ENCODE measurements at regions not wholly inside any gene's neighbourhood (a gene's known extent, or its start where the extent isn't known, plus 50 kb on each side); places are given as distances from the start of the nearest gene placed in this dataset.

GRCh38 chr2:198950803-198951202 is 506.9 kb downstream of the SATB2 start:
- H3K36me3 ChIP-seq (ENCODE audit: control insufficient read depth in 2 of 2, insufficient read depth in 1 of 2, low read length in 2 of 2), result no peaks in the 10 kb centered on the region
- H3K4me3 ChIP-seq (ENCODE audit: low read depth, low read length), result no peak overlapping the region
- no peaks in the 10 kb centered on the region for H3K4me1 ChIP-seq (ENCODE audit: control insufficient read depth, insufficient read depth, low read length)
- no peaks in the 10 kb centered on the region for H3K9me3 ChIP-seq (ENCODE audit: control insufficient read depth, insufficient read depth, low read depth, low read length)
- CTCF ChIA-PET, result no interaction called here
- POLR2A ChIA-PET, result no interaction called here
- no peak overlapping the region for H3K27ac ChIP-seq (ENCODE audit: extremely low read depth, low read depth, low read length)
- TF ChIP-seq ZNF132 (tag by site-specific recombination; IDR thresholded peaks at IDR 0.05; ENCODE audit: borderline replicate concordance), result no peak
- no peak for TF ChIP-seq KLF7 (tag by site-specific recombination; IDR thresholded peaks at IDR 0.05; ENCODE audit: borderline replicate concordance)
- TF ChIP-seq ZNF621 (tag by site-specific recombination; IDR thresholded peaks at IDR 0.05), result no peak
- no peak for TF ChIP-seq ZNF394 (tag by site-specific recombination; IDR thresholded peaks at IDR 0.05; ENCODE audit: borderline replicate concordance)
- TF ChIP-seq ZNF174 (tag by site-specific recombination; IDR thresholded peaks at IDR 0.05), result no peak
- TF ChIP-seq ZNF654 (tag by site-specific recombination; IDR thresholded peaks at IDR 0.05; ENCODE audit: low read depth), result no peak
- no peak for TF ChIP-seq SCRT2 (tag by site-specific recombination; IDR thresholded peaks at IDR 0.05)
- TF ChIP-seq PRDM10 (tag by site-specific recombination; IDR thresholded peaks at IDR 0.05), result no peak
- no peak for TF ChIP-seq ZFP37 (tag by site-specific recombination; IDR thresholded peaks at IDR 0.05)
- TF ChIP-seq ZBTB17 (tag by site-specific recombination; IDR thresholded peaks at IDR 0.05), result no peak
- TF ChIP-seq ZNF211 (tag by site-specific recombination; IDR thresholded peaks at IDR 0.05; ENCODE audit: low read depth), result no peak
- no peak for TF ChIP-seq YY2 (tag by site-specific recombination; IDR thresholded peaks at IDR 0.05)
- TF ChIP-seq ZNF23 (tag by site-specific recombination; IDR thresholded peaks at IDR 0.05; ENCODE audit: borderline replicate concordance), result no peak
- no peak for TF ChIP-seq REPIN1 (tag by site-specific recombination; IDR thresholded peaks at IDR 0.05; ENCODE audit: low read depth)

DNA sequence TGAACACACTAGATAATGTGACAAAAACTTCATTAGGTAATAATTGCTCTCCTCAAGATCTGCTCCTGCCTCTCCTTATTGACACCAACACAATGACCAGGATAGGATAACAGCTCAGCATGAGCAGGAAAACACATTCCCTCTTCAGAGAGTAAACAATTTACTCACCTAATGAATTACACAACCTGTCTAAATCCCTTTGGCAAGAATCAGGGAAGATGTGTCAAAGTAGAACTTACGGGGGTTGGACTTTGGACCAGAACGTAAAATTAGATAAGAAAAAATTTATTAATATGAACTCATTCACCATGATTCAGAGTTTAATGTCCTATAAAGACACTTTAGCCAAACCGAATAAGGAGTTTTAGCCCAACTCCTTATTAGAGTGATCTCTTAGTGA is 512.2 kb downstream of the SATB2 start:
- CTCF ChIA-PET, result no interaction called here
- TF ChIP-seq ZNF423 (tag by site-specific recombination; IDR thresholded peaks at IDR 0.05) (no peak), ZNF571 (tag by site-specific recombination; IDR thresholded peaks at IDR 0.05) (no peak), KLF8 (tag by site-specific recombination; IDR thresholded peaks at IDR 0.05) (no peak), ZNF792 (tag by site-specific recombination; IDR thresholded peaks at IDR 0.05) (no peak), ZNF837 (tag by site-specific recombination; IDR thresholded peaks at IDR 0.05) (no peak), IKZF3 (tag by site-specific recombination; IDR thresholded peaks at IDR 0.05) (no peak), ZFP41 (tag by site-specific recombination; IDR thresholded peaks at IDR 0.05; ENCODE audit: borderline replicate concordance) (no peak), ZNF658 (tag by site-specific recombination; IDR thresholded peaks at IDR 0.05) (no peak)
- TF ChIP-seq, protein P1, sequence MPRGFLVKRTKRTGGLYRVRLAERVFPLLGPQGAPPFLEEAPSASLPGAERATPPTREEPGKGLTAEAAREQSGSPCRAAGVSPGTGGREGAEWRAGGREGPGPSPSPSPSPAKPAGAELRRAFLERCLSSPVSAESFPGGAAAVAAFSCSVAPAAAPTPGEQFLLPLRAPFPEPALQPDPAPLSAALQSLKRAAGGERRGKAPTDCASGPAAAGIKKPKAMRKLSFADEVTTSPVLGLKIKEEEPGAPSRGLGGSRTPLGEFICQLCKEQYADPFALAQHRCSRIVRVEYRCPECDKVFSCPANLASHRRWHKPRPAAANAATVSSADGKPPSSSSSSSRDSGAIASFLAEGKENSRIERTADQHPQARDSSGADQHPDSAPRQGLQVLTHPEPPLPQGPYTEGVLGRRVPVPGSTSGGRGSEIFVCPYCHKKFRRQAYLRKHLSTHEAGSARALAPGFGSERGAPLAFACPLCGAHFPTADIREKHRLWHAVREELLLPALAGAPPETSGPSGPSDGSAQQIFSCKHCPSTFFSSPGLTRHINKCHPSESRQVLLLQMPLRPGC (tag by site-specific recombination; IDR thresholded peaks at IDR 0.05), result no peak
- TF ChIP-seq, protein P2, sequence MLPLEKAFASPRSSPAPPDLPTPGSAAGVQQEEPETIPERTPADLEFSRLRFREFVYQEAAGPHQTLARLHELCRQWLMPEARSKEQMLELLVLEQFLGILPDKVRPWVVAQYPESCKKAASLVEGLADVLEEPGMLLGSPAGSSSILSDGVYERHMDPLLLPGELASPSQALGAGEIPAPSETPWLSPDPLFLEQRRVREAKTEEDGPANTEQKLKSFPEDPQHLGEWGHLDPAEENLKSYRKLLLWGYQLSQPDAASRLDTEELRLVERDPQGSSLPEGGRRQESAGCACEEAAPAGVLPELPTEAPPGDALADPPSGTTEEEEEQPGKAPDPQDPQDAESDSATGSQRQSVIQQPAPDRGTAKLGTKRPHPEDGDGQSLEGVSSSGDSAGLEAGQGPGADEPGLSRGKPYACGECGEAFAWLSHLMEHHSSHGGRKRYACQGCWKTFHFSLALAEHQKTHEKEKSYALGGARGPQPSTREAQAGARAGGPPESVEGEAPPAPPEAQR (tag by site-specific recombination; IDR thresholded peaks at IDR 0.05), result no peak
- TF ChIP-seq, protein P3, sequence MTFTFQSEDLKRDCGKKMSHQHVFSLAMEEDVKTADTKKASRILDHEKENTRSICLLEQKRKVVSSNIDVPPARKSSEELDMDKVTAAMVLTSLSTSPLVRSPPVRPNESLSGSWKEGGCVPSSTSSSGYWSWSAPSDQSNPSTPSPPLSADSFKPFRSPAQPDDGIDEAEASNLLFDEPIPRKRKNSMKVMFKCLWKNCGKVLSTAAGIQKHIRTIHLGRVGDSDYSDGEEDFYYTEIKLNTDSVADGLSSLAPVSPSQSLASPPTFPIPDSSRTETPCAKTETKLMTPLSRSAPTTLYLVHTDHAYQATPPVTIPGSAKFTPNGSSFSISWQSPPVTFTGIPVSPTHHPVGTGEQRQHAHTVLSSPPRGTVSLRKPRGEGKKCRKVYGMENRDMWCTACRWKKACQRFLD (tag by site-specific recombination; IDR thresholded peaks at IDR 0.05), result no peak

More for the DNA sequence above, 512.2 kb downstream of the SATB2 start:
- Histone ChIP-seq H3K4me1 (ENCODE audit: control insufficient read depth, insufficient read depth, low read length) (no peaks in the 10 kb centered on the region), H3K36me3 (ENCODE audit: control insufficient read depth in 2 of 2, insufficient read depth in 1 of 2, low read length in 2 of 2) (no peaks in the 10 kb centered on the region), H3K27ac (ENCODE audit: extremely low read depth, low read depth, low read length) (no peak overlapping the region), H3K9me3 (ENCODE audit: control insufficient read depth, insufficient read depth, low read depth, low read length) (no peaks in the 10 kb centered on the region), H3K4me3 (ENCODE audit: low read depth, low read length) (no peak overlapping the region)
- POLR2A ChIA-PET, result no interaction called here
